ENCODE measurements at regions not wholly inside any gene's neighbourhood (a gene's known extent, or its start where the extent isn't known, plus 50 kb on each side); places are given as distances from the start of the nearest gene placed in this dataset.
"Not testable (repeated sequence)": the region's sequence is repeated elsewhere in the genome, so short reads cannot be mapped to it uniquely, and the experiment has no call there.

- Histone ChIP-seq H3K9me3 (ENCODE audit: control insufficient read depth in 2 of 2, insufficient read depth in 1 of 2, low read depth in 1 of 2, low read length in 1 of 2) (no peaks in the 10 kb centered on the region), H3K4me1 (ENCODE audit: control insufficient read depth in 2 of 2, insufficient read depth in 2 of 2, low read length in 1 of 2) (no peaks in the 10 kb centered on the region), H3K27me3 (ENCODE audit: control insufficient read depth in 1 of 2, insufficient read depth in 2 of 2, low read length in 2 of 2) (no peaks in the 10 kb centered on the region), H3K4me3 (ENCODE audit: low read depth in 1 of 2, low read length in 2 of 2) (no peak overlapping the region), H3K36me3 (ENCODE audit: control insufficient read depth in 2 of 2, insufficient read depth in 2 of 2, low read length in 1 of 2) (no peaks in the 10 kb centered on the region), H3K27ac (ENCODE audit: low read depth in 2 of 2, low read length in 1 of 2) (no peak overlapping the region)
- WGBS, 2 donors, result 54 to 55% methylated on average over 3 of the region's 3 CpGs
Observed at GRCh38 chr10:36759141-36759805, 366.1 kb upstream of the ANKRD30A start.

- H3K9me3 ChIP-seq (ENCODE audit: control insufficient read depth in 2 of 2, insufficient read depth in 1 of 2, low read depth in 1 of 2, low read length in 1 of 2), result peaks cover 0 to 6% of the 10 kb centered on the region in 2 donors
- no peak overlapping the region for H3K4me3 ChIP-seq (ENCODE audit: low read depth in 1 of 2, low read length in 2 of 2)
- no peaks in the 10 kb centered on the region for H3K27me3 ChIP-seq (ENCODE audit: control insufficient read depth in 1 of 2, insufficient read depth in 2 of 2, low read length in 2 of 2)
- H3K27ac ChIP-seq (ENCODE audit: low read depth in 2 of 2, low read length in 1 of 2), result no peak overlapping the region
- H3K36me3 ChIP-seq (ENCODE audit: control insufficient read depth in 2 of 2, insufficient read depth in 2 of 2, low read length in 1 of 2), result no peaks in the 10 kb centered on the region
- no peaks in the 10 kb centered on the region for H3K4me1 ChIP-seq (ENCODE audit: control insufficient read depth in 2 of 2, insufficient read depth in 2 of 2, low read length in 1 of 2)
- 93 to 96% methylated on average over 19 of the region's 19 CpGs for WGBS, 2 donors
Observed at GRCh38 chr10:36748128-36748871, 377.1 kb upstream of the ANKRD30A start.

- 88 to 90% methylated on average over 5 of the region's 5 CpGs for WGBS, 2 donors
- Histone ChIP-seq H3K27ac (ENCODE audit: low read depth in 2 of 2, low read length in 1 of 2) (no peak overlapping the region), H3K27me3 (ENCODE audit: control insufficient read depth in 1 of 2, insufficient read depth in 2 of 2, low read length in 2 of 2) (no peaks in the 10 kb centered on the region), H3K4me1 (ENCODE audit: control insufficient read depth in 2 of 2, insufficient read depth in 2 of 2, low read length in 1 of 2) (no peaks in the 10 kb centered on the region), H3K36me3 (ENCODE audit: control insufficient read depth in 2 of 2, insufficient read depth in 2 of 2, low read length in 1 of 2) (no peaks in the 10 kb centered on the region), H3K4me3 (ENCODE audit: low read depth in 1 of 2, low read length in 2 of 2) (no peak overlapping the region), H3K9me3 (ENCODE audit: control insufficient read depth in 2 of 2, insufficient read depth in 1 of 2, low read depth in 1 of 2, low read length in 1 of 2) (peaks cover 0 to 3% of the 10 kb centered on the region in 2 donors)
Observed at GRCh38 chr10:36739884-36740445, 385.4 kb upstream of the ANKRD30A start.

- Histone ChIP-seq H3K27ac (ENCODE audit: low read depth in 2 of 2, low read length in 1 of 2) (no peak overlapping the region), H3K4me1 (ENCODE audit: control insufficient read depth in 2 of 2, insufficient read depth in 2 of 2, low read length in 1 of 2) (no peaks in the 10 kb centered on the region), H3K27me3 (ENCODE audit: control insufficient read depth in 1 of 2, insufficient read depth in 2 of 2, low read length in 2 of 2) (no peaks in the 10 kb centered on the region), H3K9me3 (ENCODE audit: control insufficient read depth in 2 of 2, insufficient read depth in 1 of 2, low read depth in 1 of 2, low read length in 1 of 2) (peaks cover 0 to 3% of the 10 kb centered on the region in 2 donors), H3K4me3 (ENCODE audit: low read depth in 1 of 2, low read length in 2 of 2) (no peak overlapping the region), H3K36me3 (ENCODE audit: control insufficient read depth in 2 of 2, insufficient read depth in 2 of 2, low read length in 1 of 2) (no peaks in the 10 kb centered on the region)
- WGBS, 2 donors, result 89 to 90% methylated on average over 4 of the region's 4 CpGs
Observed at GRCh38 chr10:36738738-36739431, 386.5 kb upstream of the ANKRD30A start.

GRCh38 chr10:36736311-36736710, 389.1 kb upstream of the ANKRD30A start:
- Histone ChIP-seq H3K4me1 (ENCODE audit: control insufficient read depth in 2 of 2, insufficient read depth in 2 of 2, low read length in 1 of 2) (no peaks in the 10 kb centered on the region), H3K27ac (ENCODE audit: low read depth in 2 of 2, low read length in 1 of 2) (no peak overlapping the region), H3K4me3 (ENCODE audit: low read depth in 1 of 2, low read length in 2 of 2) (no peak overlapping the region), H3K36me3 (ENCODE audit: control insufficient read depth in 2 of 2, insufficient read depth in 2 of 2, low read length in 1 of 2) (no peaks in the 10 kb centered on the region), H3K9me3 (ENCODE audit: control insufficient read depth in 2 of 2, insufficient read depth in 1 of 2, low read depth in 1 of 2, low read length in 1 of 2) (no peaks in the 10 kb centered on the region), H3K27me3 (ENCODE audit: control insufficient read depth in 1 of 2, insufficient read depth in 2 of 2, low read length in 2 of 2) (no peaks in the 10 kb centered on the region)
- WGBS, 2 donors, result 64 to 73% methylated on average over 1 of the region's 1 CpG

GRCh38 chr10:36734590-36734989, 390.8 kb upstream of the ANKRD30A start:
- H3K4me3 ChIP-seq (ENCODE audit: low read depth in 1 of 2, low read length in 2 of 2); H3K36me3 ChIP-seq (ENCODE audit: control insufficient read depth in 2 of 2, insufficient read depth in 2 of 2, low read length in 1 of 2); H3K4me1 ChIP-seq (ENCODE audit: control insufficient read depth in 2 of 2, insufficient read depth in 2 of 2, low read length in 1 of 2); H3K27me3 ChIP-seq (ENCODE audit: control insufficient read depth in 1 of 2, insufficient read depth in 2 of 2, low read length in 2 of 2); H3K27ac ChIP-seq (ENCODE audit: low read depth in 2 of 2, low read length in 1 of 2); H3K9me3 ChIP-seq (ENCODE audit: control insufficient read depth in 2 of 2, insufficient read depth in 1 of 2, low read depth in 1 of 2, low read length in 1 of 2): not testable (repeated sequence)
- 96% methylated on average over 13 to 21 of the region's 21 CpGs for WGBS, 2 donors

- Histone ChIP-seq H3K4me3 (ENCODE audit: low read depth in 1 of 2, low read length in 2 of 2) (no peak overlapping the region), H3K36me3 (ENCODE audit: control insufficient read depth in 2 of 2, insufficient read depth in 2 of 2, low read length in 1 of 2) (no peaks in the 10 kb centered on the region), H3K9me3 (ENCODE audit: control insufficient read depth in 2 of 2, insufficient read depth in 1 of 2, low read depth in 1 of 2, low read length in 1 of 2) (no peaks in the 10 kb centered on the region), H3K27ac (ENCODE audit: low read depth in 2 of 2, low read length in 1 of 2) (no peak overlapping the region), H3K27me3 (ENCODE audit: control insufficient read depth in 1 of 2, insufficient read depth in 2 of 2, low read length in 2 of 2) (no peaks in the 10 kb centered on the region), H3K4me1 (ENCODE audit: control insufficient read depth in 2 of 2, insufficient read depth in 2 of 2, low read length in 1 of 2) (no peaks in the 10 kb centered on the region)
- 72 to 79% methylated on average over 5 to 6 of the region's 6 CpGs for WGBS, 2 donors
Observed at GRCh38 chr10:36730316-36730715, 395.1 kb upstream of the ANKRD30A start.

- H3K9me3 ChIP-seq (ENCODE audit: control insufficient read depth in 2 of 2, insufficient read depth in 1 of 2, low read depth in 1 of 2, low read length in 1 of 2), result no peaks in the 10 kb centered on the region
- no peaks in the 10 kb centered on the region for H3K36me3 ChIP-seq (ENCODE audit: control insufficient read depth in 2 of 2, insufficient read depth in 2 of 2, low read length in 1 of 2)
- H3K4me1 ChIP-seq (ENCODE audit: control insufficient read depth in 2 of 2, insufficient read depth in 2 of 2, low read length in 1 of 2), result no peaks in the 10 kb centered on the region
- H3K27me3 ChIP-seq (ENCODE audit: control insufficient read depth in 1 of 2, insufficient read depth in 2 of 2, low read length in 2 of 2), result no peaks in the 10 kb centered on the region
- WGBS, 2 donors, result 64 to 71% methylated on average over 2 of the region's 2 CpGs
- H3K27ac ChIP-seq (ENCODE audit: low read depth in 2 of 2, low read length in 1 of 2), result no peak overlapping the region
- H3K4me3 ChIP-seq (ENCODE audit: low read depth in 1 of 2, low read length in 2 of 2), result no peak overlapping the region
Observed at GRCh38 chr10:36728626-36729025, 396.8 kb upstream of the ANKRD30A start.

- Histone ChIP-seq H3K4me1 (ENCODE audit: control insufficient read depth in 2 of 2, insufficient read depth in 2 of 2, low read length in 1 of 2) (no peaks in the 10 kb centered on the region), H3K27me3 (ENCODE audit: control insufficient read depth in 1 of 2, insufficient read depth in 2 of 2, low read length in 2 of 2) (no peaks in the 10 kb centered on the region)
- 67 to 68% methylated on average over 6 of the region's 6 CpGs for WGBS, 2 donors
Observed at GRCh38 chr10:36725581-36726520, 399.5 kb upstream of the ANKRD30A start.

More at GRCh38 chr10:36725581-36726520, 399.5 kb upstream of the ANKRD30A start:
- Histone ChIP-seq H3K9me3 (ENCODE audit: control insufficient read depth in 2 of 2, insufficient read depth in 1 of 2, low read depth in 1 of 2, low read length in 1 of 2) (no peaks in the 10 kb centered on the region), H3K36me3 (ENCODE audit: control insufficient read depth in 2 of 2, insufficient read depth in 2 of 2, low read length in 1 of 2) (no peaks in the 10 kb centered on the region), H3K4me3 (ENCODE audit: low read depth in 1 of 2, low read length in 2 of 2) (no peak overlapping the region), H3K27ac (ENCODE audit: low read depth in 2 of 2, low read length in 1 of 2) (no peak overlapping the region)
